H1 (cell line): ENCODE measurements at regions not wholly inside any gene's neighbourhood (a gene's known extent, or its start where the extent isn't known, plus 50 kb on each side); places are given as distances from the start of the nearest gene placed in this dataset.

Experiments used
- CTCF ChIA-PET: fragments of 300-600 bp; sonication (Branson Sonifier 250); formaldehyde crosslinking; loops from one replicate; lab custom pipeline; 2021; ENCODE audit not compliant: partially characterized antibody; lab: Charles Lee
- POLR2A ChIA-PET: fragments of 300-600 bp; sonication (Branson Sonifier 250); formaldehyde crosslinking; loops from one replicate; lab custom pipeline; 2021; ENCODE audit warnings: inconsistent platforms; ENCODE audit not compliant: partially characterized antibody; lab: Charles Lee
- DNase-seq, 2 experiments: peaks; one replicate each; pipeline versions ENCODE4 v3.0.0 to v3.0.0-alpha.2; 2010 to 2022; ENCODE audit warnings: low spot score in 2 of 2, low read depth in 1 of 2, mixed read lengths in 1 of 2
- FAIRE-seq: peaks from 2 replicates; lab custom pipeline; 2011; peaks lifted over from hg19 to GRCh38; lab: Jason Lieb, UNC
- H2AFZ ChIP-seq: 2 replicates; pipeline ENCODE4 v1.8.1; 2012; ENCODE audit warnings: low read length, inconsistent platforms
- H2AK5ac ChIP-seq: 2 replicates; pipeline ENCODE4 v1.6.1; 2013; ENCODE audit warnings: low read depth, low read length
- H2BK120ac ChIP-seq: replicated peaks from 2 replicates; pipeline ENCODE3; 2013; ENCODE audit warnings: low read depth, low read length, inconsistent platforms
- H2BK12ac ChIP-seq: 2 replicates; pipeline ENCODE4 v1.6.1; 2013; ENCODE audit warnings: low read depth, low read length
- H2BK15ac ChIP-seq: 2 replicates; pipeline ENCODE4 v1.6.1; 2013; ENCODE audit warnings: low read length
- H2BK20ac ChIP-seq: 2 replicates; pipeline ENCODE4 v1.6.1; 2013; ENCODE audit warnings: low read length
- H2BK5ac ChIP-seq: 2 replicates; pipeline ENCODE4 v1.6.1; 2013; ENCODE audit warnings: low read depth, low read length
- H3K14ac ChIP-seq: 2 replicates; pipeline ENCODE4 v1.6.1; 2013; ENCODE audit warnings: inconsistent platforms; ENCODE audit not compliant: insufficient read length
- H3K18ac ChIP-seq: 2 replicates; pipeline ENCODE4 v1.6.1; 2013; ENCODE audit warnings: low read length; ENCODE audit errors: extremely low read depth
- H3K23ac ChIP-seq: 2 replicates; pipeline ENCODE4 v1.6.1; 2013; ENCODE audit warnings: inconsistent platforms; ENCODE audit not compliant: insufficient read length
- H3K23me2 ChIP-seq: 2 replicates; pipeline ENCODE4 v1.6.1; 2013; ENCODE audit warnings: low read depth, low read length
- H3K27ac ChIP-seq: 2 replicates; pipeline ENCODE4 v1.6.1; 2011; ENCODE audit warnings: low read depth, low read length, inconsistent platforms
- H3K27me3 ChIP-seq, 4 experiments: replicated peaks in 1 of 4; 1 replicate in 1 of 4; 2 replicates in 3 of 4; pipeline versions ENCODE4 v1.6.1 to v1.8.1; 2011 to 2013; ENCODE audit warnings: low read length in 3 of 4, mild to moderate bottlenecking in 3 of 4, inconsistent platforms in 2 of 4, mixed read lengths in 2 of 4, moderate library complexity in 1 of 4; ENCODE audit not compliant: control insufficient read depth in 3 of 4, insufficient read depth in 3 of 4; ENCODE audit errors: extremely low read depth in 1 of 4
- H3K36me3 ChIP-seq, 4 experiments: 2 replicates each; pipeline versions ENCODE4 v1.6.1 to v1.8.1; 2011 to 2013; ENCODE audit warnings: mild to moderate bottlenecking in 4 of 4, low read length in 3 of 4, moderate library complexity in 2 of 4, control low read depth in 1 of 4, inconsistent platforms in 1 of 4; ENCODE audit not compliant: insufficient read depth in 4 of 4, control insufficient read depth in 2 of 4
- H3K4ac ChIP-seq: replicated peaks from 2 replicates; pipeline ENCODE3; 2013; ENCODE audit warnings: low read length, low read depth, mixed read lengths, inconsistent platforms; ENCODE audit not compliant: insufficient read length
- H3K4me1 ChIP-seq, 4 experiments: replicated peaks in 1 of 4; 1 replicate in 1 of 4; 2 replicates in 3 of 4; pipeline versions ENCODE4 v1.6.1 to v1.8.1; 2011 to 2013; ENCODE audit warnings: low read length in 3 of 4, inconsistent platforms in 2 of 4, mixed read lengths in 1 of 4; ENCODE audit not compliant: insufficient read depth in 4 of 4, control insufficient read depth in 3 of 4
- H3K4me2 ChIP-seq, 2 experiments: 2 replicates each; pipeline versions ENCODE4 v1.6.1 to v1.8.1; 2011 to 2013; ENCODE audit warnings: low read depth in 2 of 2, low read length in 2 of 2, control low read depth in 1 of 2, inconsistent platforms in 1 of 2, mild to moderate bottlenecking in 1 of 2; ENCODE audit not compliant: insufficient read depth in 1 of 2
- H3K4me3 ChIP-seq, 4 experiments: fragments of 200-600, 300-600 bp in 1 of 4; sonication (generic), shearing (Covaris generic), sonication (Bioruptor Twin) in 1 of 4; 2 replicates each; pipeline versions ENCODE4 v1.5.1 to v1.8.1; 2011 to 2016; ENCODE audit warnings: low read length in 4 of 4, low read depth in 3 of 4, control low read depth in 2 of 4, inconsistent platforms in 2 of 4, mild to moderate bottlenecking in 2 of 4, mixed read lengths in 1 of 4, moderate library complexity in 1 of 4; ENCODE audit not compliant: insufficient read depth in 2 of 4; ENCODE audit errors: extremely low read depth in 1 of 4
- H3K56ac ChIP-seq: replicated peaks from 2 replicates; pipeline ENCODE3; 2013; ENCODE audit warnings: low read depth, mild to moderate bottlenecking, mixed read lengths, low read length, inconsistent platforms; ENCODE audit not compliant: insufficient read length
- H3K79me1 ChIP-seq: 2 replicates; pipeline ENCODE4 v1.6.1; 2013; ENCODE audit warnings: low read depth, low read length, control low read depth
- H3K79me2 ChIP-seq, 2 experiments: 2 replicates each; pipeline versions ENCODE4 v1.6.1 to v1.8.1; 2012 to 2013; ENCODE audit warnings: low read length in 2 of 2, mild to moderate bottlenecking in 2 of 2, inconsistent platforms in 1 of 2; ENCODE audit not compliant: insufficient read depth in 2 of 2, control insufficient read depth in 1 of 2
- H3K9ac ChIP-seq, 4 experiments: replicated peaks in 1 of 4; 1 replicate in 1 of 4; 2 replicates in 3 of 4; pipeline versions ENCODE4 v1.6.1 to v1.8.1; 2011 to 2013; ENCODE audit warnings: low read depth in 3 of 4, low read length in 3 of 4, control low read depth in 2 of 4, mild to moderate bottlenecking in 2 of 4, moderate library complexity in 2 of 4, inconsistent platforms in 1 of 4; ENCODE audit errors: extremely low read depth in 1 of 4
- H3K9me3 ChIP-seq, 2 experiments: 2 replicates each; pipeline versions ENCODE4 v1.6.1 to v1.8.1; 2012 to 2013; ENCODE audit warnings: mild to moderate bottlenecking in 2 of 2, moderate library complexity in 2 of 2, control low read depth in 1 of 2, inconsistent platforms in 1 of 2, low read depth in 1 of 2, low read length in 1 of 2, mixed read lengths in 1 of 2; ENCODE audit not compliant: insufficient read depth in 2 of 2
- H4K20me1 ChIP-seq, 2 experiments: replicated peaks in 1 of 2; 2 replicates each; pipeline versions ENCODE3 to v1.8.1; 2011 to 2013; ENCODE audit warnings: inconsistent platforms in 2 of 2, low read length in 2 of 2, mild to moderate bottlenecking in 1 of 2; ENCODE audit not compliant: insufficient read depth in 2 of 2, control insufficient read depth in 1 of 2
- H4K5ac ChIP-seq: 2 replicates; pipeline ENCODE4 v1.6.1; 2013; ENCODE audit warnings: low read length, low read depth, mixed read lengths, inconsistent platforms; ENCODE audit not compliant: insufficient read length
- H4K8ac ChIP-seq: 2 replicates; pipeline ENCODE4 v1.8.0; 2013; ENCODE audit warnings: mild to moderate bottlenecking, moderate library complexity, low read length, inconsistent platforms; ENCODE audit not compliant: insufficient read depth; ENCODE audit errors: extremely low read depth
- H4K91ac ChIP-seq: replicated peaks from 2 replicates; pipeline ENCODE3; 2013; ENCODE audit warnings: low read length, mixed read lengths, inconsistent platforms; ENCODE audit not compliant: insufficient read length
- BCL11A ChIP-seq, 2 experiments: IDR thresholded peaks; one replicate each; pipeline ENCODE4 v1.6.1; 2011; ENCODE audit warnings: low read depth in 2 of 2, low read length in 2 of 2, mild to moderate bottlenecking in 2 of 2
- BRCA1 ChIP-seq: IDR thresholded peaks from 2 replicates; pipeline ENCODE4 v1.6.1; 2012; ENCODE audit warnings: low read depth, low read length, improper control_type of control experiment
- GABPA ChIP-seq: IDR thresholded peaks from 2 replicates; pipeline ENCODE4 v1.6.1; 2011; ENCODE audit warnings: mild to moderate bottlenecking, low read length, moderate library complexity, borderline replicate concordance; ENCODE audit not compliant: insufficient read depth
- GTF2F1 ChIP-seq: IDR thresholded peaks from 2 replicates; pipeline ENCODE4 v1.6.1; 2012; ENCODE audit warnings: low read depth, low read length, improper control_type of control experiment, borderline replicate concordance
- NRF1 ChIP-seq: IDR thresholded peaks from 2 replicates; pipeline ENCODE4 v1.6.1; 2011; ENCODE audit warnings: mild to moderate bottlenecking, low read depth, low read length, improper control_type of control experiment
- PHF8 ChIP-seq: fragments of 200-600 bp; sonication (generic); conservative IDR thresholded peaks from 2 replicates; pipeline ENCODE4 v1.7.1; 2012; ENCODE audit warnings: low read depth, mild to moderate bottlenecking, inconsistent platforms, low read length, moderate library complexity
- POLR2A ChIP-seq, 2 experiments: IDR thresholded peaks; 1 replicate in 1 of 2; 2 replicates in 1 of 2; pipeline ENCODE4 v1.6.1; 2011; ENCODE audit warnings: low read depth in 2 of 2, low read length in 2 of 2, mild to moderate bottlenecking in 2 of 2; ENCODE audit errors: control extremely low read depth in 1 of 2
- SAP30 ChIP-seq: fragments of 300-600 bp; sonication (generic); IDR thresholded peaks from 2 replicates; pipeline ENCODE4 v1.7.1; 2012; ENCODE audit warnings: low read length, moderate library complexity, mild to moderate bottlenecking, inconsistent platforms; ENCODE audit not compliant: insufficient read depth, insufficient replicate concordance
- SIN3A ChIP-seq, 2 experiments: IDR thresholded peaks in 1 of 2; conservative IDR thresholded peaks in 1 of 2; 2 replicates each; pipeline ENCODE4 v1.6.1; 2011 to 2012; ENCODE audit warnings: low read length in 2 of 2, improper control_type of control experiment in 1 of 2, low read depth in 1 of 2, mild to moderate bottlenecking in 1 of 2
- TBP ChIP-seq: IDR thresholded peaks from 2 replicates; pipeline ENCODE4 v1.6.1; 2011; ENCODE audit warnings: low read depth, low read length, improper control_type of control experiment
- WGBS, 2 experiments: shearing (Covaris generic) in 1 of 2; methylation state at CpG; one replicate each; pipeline versions ENCODE4 v1.1.6 to v1.1.7; 2013 to 2015; ENCODE audit warnings: low lambda C conversion rate in 2 of 2, mixed read lengths in 2 of 2, inconsistent platforms in 1 of 2, low coverage in 1 of 2, missing lambda C conversion rate in 1 of 2; ENCODE audit not compliant: insufficient replicate concordance in 2 of 2, insufficient coverage in 1 of 2, insufficient read length in 1 of 2; ENCODE audit errors: extremely low coverage in 1 of 2, missing lambda C conversion rate in 1 of 2; 5-methylcytosine and 5-hydroxymethylcytosine counted together
- TF ChIP-seq, protein P1 (sequence below): IDR thresholded peaks from 2 replicates; pipeline ENCODE4 v1.6.1; 2012; ENCODE audit warnings: low read length, inconsistent platforms
- TF ChIP-seq, protein P2 (sequence below): IDR thresholded peaks from 2 replicates; pipeline ENCODE4 v1.6.1; 2012; ENCODE audit warnings: inconsistent platforms

DNA sequence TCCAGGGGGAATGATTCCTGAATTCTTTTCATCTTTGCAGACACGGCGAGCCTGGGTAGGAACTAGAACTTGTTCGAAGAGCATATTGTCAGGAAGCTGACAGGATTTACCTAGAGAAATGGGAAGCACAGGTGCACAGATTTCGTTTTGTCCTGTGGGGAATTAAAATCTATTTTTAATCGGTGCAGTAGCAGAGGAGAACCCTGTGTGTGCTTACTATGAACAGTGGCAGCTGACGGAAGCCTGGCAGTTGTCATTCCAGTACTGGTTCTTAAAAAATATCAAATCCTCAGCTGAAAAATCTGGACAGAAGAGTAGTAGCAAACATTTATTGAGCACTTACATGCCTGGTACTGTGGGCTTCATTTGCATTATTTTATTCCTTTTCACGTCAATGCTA, 609.0 kb downstream of the QKI start:
- Histone ChIP-seq H3K23ac (no peak overlapping the region), H2BK12ac (no peak overlapping the region), H4K91ac (no peak overlapping the region), H3K36me3 (no peaks in the 10 kb centered on the region), H3K79me1 (no peaks in the 10 kb centered on the region; the same call in 1 of the 2 replicates), H2BK120ac (no peak overlapping the region), H3K18ac (no peak overlapping the region), H3K56ac (no peak overlapping the region), H2AFZ (no peak overlapping the region), H3K27ac (no peak overlapping the region), H2AK5ac (no peak overlapping the region), H4K8ac (no peak overlapping the region), H3K23me2 (peaks cover 2% of the 10 kb centered on the region; the same call in 1 of the 2 replicates), H3K4me3 (no peak overlapping the region), H3K4me2 (no peak overlapping the region), H3K4me1 (no peaks in the 10 kb centered on the region), H2BK15ac (no peak overlapping the region), H3K9ac (no peak overlapping the region), H2BK20ac (no peak overlapping the region), H3K79me2 (no peaks in the 10 kb centered on the region), H2BK5ac (no peak overlapping the region), H4K5ac (no peak overlapping the region), H3K27me3 (no peaks in the 10 kb centered on the region), H3K9me3 (no peaks in the 10 kb centered on the region), H3K4ac (no peak overlapping the region), H4K20me1 (peaks cover 0 to 2% of the 10 kb centered on the region in 2 experiments), H3K14ac (no peak overlapping the region)
- DNase-seq (no peak), FAIRE-seq (no peak)
- ChIA-PET POLR2A (no interaction called here), CTCF (no interaction called here)
- WGBS, 2 experiments: 85% methylated on average over 7 of the region's 7 CpGs; no CpG with 5 or more reads in 1 of the 2 experiments
- TF ChIP-seq GABPA: no peak
- TF ChIP-seq BCL11A (IDR thresholded peaks at IDR 0.05; ENCODE audit: low read depth in 2 of 2, low read length in 2 of 2): no peak
- TF ChIP-seq SIN3A (conservative IDR thresholded peaks at IDR 0.05 in 1 of 2, IDR thresholded peaks at IDR 0.05 in 1 of 2; ENCODE audit: low read depth in 1 of 2, low read length in 2 of 2): no peak
- no peak for TF ChIP-seq TBP
- TF ChIP-seq, protein P1, sequence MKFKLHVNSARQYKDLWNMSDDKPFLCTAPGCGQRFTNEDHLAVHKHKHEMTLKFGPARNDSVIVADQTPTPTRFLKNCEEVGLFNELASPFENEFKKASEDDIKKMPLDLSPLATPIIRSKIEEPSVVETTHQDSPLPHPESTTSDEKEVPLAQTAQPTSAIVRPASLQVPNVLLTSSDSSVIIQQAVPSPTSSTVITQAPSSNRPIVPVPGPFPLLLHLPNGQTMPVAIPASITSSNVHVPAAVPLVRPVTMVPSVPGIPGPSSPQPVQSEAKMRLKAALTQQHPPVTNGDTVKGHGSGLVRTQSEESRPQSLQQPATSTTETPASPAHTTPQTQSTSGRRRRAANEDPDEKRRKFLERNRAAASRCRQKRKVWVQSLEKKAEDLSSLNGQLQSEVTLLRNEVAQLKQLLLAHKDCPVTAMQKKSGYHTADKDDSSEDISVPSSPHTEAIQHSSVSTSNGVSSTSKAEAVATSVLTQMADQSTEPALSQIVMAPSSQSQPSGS: no peak
- TF ChIP-seq NRF1: no peak
- TF ChIP-seq, protein P2, sequence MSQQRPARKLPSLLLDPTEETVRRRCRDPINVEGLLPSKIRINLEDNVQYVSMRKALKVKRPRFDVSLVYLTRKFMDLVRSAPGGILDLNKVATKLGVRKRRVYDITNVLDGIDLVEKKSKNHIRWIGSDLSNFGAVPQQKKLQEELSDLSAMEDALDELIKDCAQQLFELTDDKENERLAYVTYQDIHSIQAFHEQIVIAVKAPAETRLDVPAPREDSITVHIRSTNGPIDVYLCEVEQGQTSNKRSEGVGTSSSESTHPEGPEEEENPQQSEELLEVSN: no peak
- no peak for TF ChIP-seq PHF8
- no peak for TF ChIP-seq BRCA1
- no peak for TF ChIP-seq SAP30
- TF ChIP-seq GTF2F1: no peak
- TF ChIP-seq POLR2A (IDR thresholded peaks at IDR 0.05; ENCODE audit: control extremely low read depth in 1 of 2, low read depth in 2 of 2, low read length in 2 of 2): no peak
